Progenitor cell of endocrine pancreas (in vitro differentiated cells): ENCODE measurements at regions not wholly inside any gene's neighbourhood (a gene's known extent, or its start where the extent isn't known, plus 50 kb on each side); places are given as distances from the start of the nearest gene placed in this dataset.

ENCODE experiments used
- DNase-seq: peaks from one replicate; pipeline ENCODE4 v3.0.0; 2021; ENCODE audit warnings: low spot score; ENCODE audit not compliant: unreplicated experiment
- H3K27ac Mint-ChIP-seq: 2 replicates; pipeline ENCODE4 v1.8.0; 2021; ENCODE audit warnings: mild to moderate bottlenecking, moderate library complexity, mixed read lengths
- H3K27me3 Mint-ChIP-seq: 2 replicates; pipeline ENCODE4 v1.8.0; 2021; ENCODE audit warnings: mixed read lengths
- H3K36me3 Mint-ChIP-seq: 2 replicates; pipeline ENCODE4 v1.8.0; 2022; ENCODE audit warnings: mixed read lengths; ENCODE audit not compliant: insufficient read depth
- H3K4me1 Mint-ChIP-seq: 2 replicates; pipeline ENCODE4 v1.8.0; 2021; ENCODE audit warnings: low read depth, mixed read lengths
- H3K4me3 Mint-ChIP-seq: 2 replicates; pipeline ENCODE4 v1.8.0; 2021; ENCODE audit warnings: low read depth, mild to moderate bottlenecking, moderate library complexity, mixed read lengths
- H3K9me3 Mint-ChIP-seq: 2 replicates; pipeline ENCODE4 v1.8.0; 2021; ENCODE audit warnings: low read depth, mixed read lengths
- CTCF ChIP-seq: fragments of 200-600 bp; sonication (generic); IDR thresholded peaks from one replicate; pipeline ENCODE4 v1.5.0; 2021; ENCODE audit warnings: antibody characterized with exemption, mild to moderate bottlenecking; ENCODE audit not compliant: unreplicated experiment

- no peaks in the 10 kb centered on the region for H3K9me3 Mint-ChIP-seq
- H3K4me3 Mint-ChIP-seq, result no peak overlapping the region
- no peak for TF ChIP-seq CTCF
- H3K4me1 Mint-ChIP-seq, result peaks cover 29% of the 10 kb centered on the region
- no peak overlapping the region for H3K27ac Mint-ChIP-seq
- H3K27me3 Mint-ChIP-seq, result no peaks in the 10 kb centered on the region
- no peak for DNase-seq
- no peaks in the 10 kb centered on the region for H3K36me3 Mint-ChIP-seq
Measured at GRCh38 chr16:62543516-62543915, 507.3 kb upstream of the CDH8 start.

- no peaks in the 10 kb centered on the region for H3K36me3 Mint-ChIP-seq
- no peak for DNase-seq
- no peaks in the 10 kb centered on the region for H3K27me3 Mint-ChIP-seq
- no peak overlapping the region for H3K27ac Mint-ChIP-seq
- H3K4me3 Mint-ChIP-seq, result no peak overlapping the region
- H3K9me3 Mint-ChIP-seq, result no peaks in the 10 kb centered on the region
- no peak for TF ChIP-seq CTCF
- peaks cover 17% of the 10 kb centered on the region for H3K4me1 Mint-ChIP-seq
Measured at GRCh38 chr16:62539657-62540056, 503.4 kb upstream of the CDH8 start.

- peaks cover 7% of the 10 kb centered on the region for H3K9me3 Mint-ChIP-seq
- H3K27me3 Mint-ChIP-seq, result no peaks in the 10 kb centered on the region
- H3K4me3 Mint-ChIP-seq, result no peak overlapping the region
- no peak for DNase-seq
- no peak overlapping the region for H3K27ac Mint-ChIP-seq
- H3K4me1 Mint-ChIP-seq, result peaks cover 4% of the 10 kb centered on the region
- TF ChIP-seq CTCF, result no peak
- H3K36me3 Mint-ChIP-seq, result no peaks in the 10 kb centered on the region
Measured at GRCh38 chr16:62530426-62530825, 494.2 kb upstream of the CDH8 start.

- Mint-ChIP-seq H3K4me3 (no peak overlapping the region), H3K9me3 (peaks cover 3% of the 10 kb centered on the region)
- TF ChIP-seq CTCF, result no peak
Measured at GRCh38 chr16:62516001-62516400, 479.8 kb upstream of the CDH8 start.

GRCh38 chr16:62503073-62503472, 466.8 kb upstream of the CDH8 start:
- H3K4me1 Mint-ChIP-seq, result peaks cover 6% of the 10 kb centered on the region
- no peaks in the 10 kb centered on the region for H3K27me3 Mint-ChIP-seq
- DNase-seq, result no peak
- no peak overlapping the region for H3K27ac Mint-ChIP-seq
- H3K9me3 Mint-ChIP-seq, result peaks cover 5% of the 10 kb centered on the region
- no peak overlapping the region for H3K4me3 Mint-ChIP-seq
- no peak for TF ChIP-seq CTCF
- no peaks in the 10 kb centered on the region for H3K36me3 Mint-ChIP-seq

More at GRCh38 chr16:62516001-62516400, 479.8 kb upstream of the CDH8 start:
- Mint-ChIP-seq H3K4me1 (peaks cover 17% of the 10 kb centered on the region), H3K27me3 (no peaks in the 10 kb centered on the region), H3K27ac (no peak overlapping the region), H3K36me3 (no peaks in the 10 kb centered on the region)
- no peak for DNase-seq
